GM12878 (cell line): ENCODE measurements at regions not wholly inside any gene's neighbourhood (a gene's known extent, or its start where the extent isn't known, plus 50 kb on each side); places are given as distances from the start of the nearest gene placed in this dataset.

Experiments
- ATAC-seq: fragments of 200-7000 bp; cut with Tn5 transposase; 3 replicates; pipeline ENCODE4 v1.9.1; 2020; ENCODE audit warnings: mild to moderate bottlenecking, moderate library complexity
- BruUV-seq: library from RNA; stranded (reverse); fragments of 400-500 nt; replicated peaks from 2 replicates; lab custom pipeline; 2021; lab: Mats Ljungman, UMichigan
- CTCF ChIA-PET: fragments of 300-600 bp; sonication (Branson Sonifier 250); formaldehyde crosslinking; extraction: SDS; loops from one replicate; lab custom pipeline; 2021; ENCODE audit warnings: inconsistent platforms; lab: Yijun Ruan, JAX
- POLR2A ChIA-PET: fragments of 350-600 bp; formaldehyde crosslinking; extraction: SDS; loops from one replicate; lab custom pipeline; 2021; ENCODE audit warnings: inconsistent platforms; lab: Charles Lee
- RAD21 ChIA-PET: fragments of 300-600 bp; sonication (Branson Sonifier 250); formaldehyde crosslinking; loops from one replicate; lab custom pipeline; 2023; ENCODE audit warnings: antibody characterized with exemption; ENCODE audit not compliant: unreplicated experiment; lab: Charles Lee
- SMC1A ChIA-PET: fragments of 300-600 bp; sonication (Branson Sonifier 250); formaldehyde crosslinking; loops from one replicate; lab custom pipeline; 2023; ENCODE audit not compliant: unreplicated experiment, uncharacterized antibody; lab: Charles Lee
- DNase-seq: peaks from one replicate; pipeline ENCODE4 v3.0.0-alpha.2; 2011; ENCODE audit warnings: low read depth, low spot score
- FAIRE-seq: peaks from 3 replicates; lab custom pipeline; 2011; peaks lifted over from hg19 to GRCh38; lab: Jason Lieb, UNC
- H2AFZ ChIP-seq: 2 replicates; pipeline ENCODE4 v1.6.0; 2011; ENCODE audit warnings: low read depth, low read length, control low read depth; ENCODE audit not compliant: control insufficient read depth
- H3K27ac ChIP-seq: 2 replicates; pipeline ENCODE4 v1.5.1; 2011; ENCODE audit warnings: control low read depth; ENCODE audit not compliant: control insufficient read depth, insufficient read depth
- H3K27me3 ChIP-seq, 2 experiments: replicated peaks in 1 of 2; 2 replicates each; pipeline versions ENCODE4 v1.6.0 to v1.6.1; 2011; ENCODE audit warnings: low read length in 1 of 2; ENCODE audit not compliant: control insufficient read depth in 2 of 2, insufficient read depth in 2 of 2
- H3K36me3 ChIP-seq, 2 experiments: 2 replicates each; pipeline ENCODE4 v1.5.1; 2011; ENCODE audit warnings: low read length in 1 of 2; ENCODE audit not compliant: control insufficient read depth in 2 of 2, insufficient read depth in 2 of 2
- H3K4me1 ChIP-seq: 2 replicates; pipeline ENCODE4 v1.6.1; 2011; ENCODE audit warnings: mild to moderate bottlenecking, low read length, moderate library complexity, mixed read lengths; ENCODE audit not compliant: control insufficient read depth, insufficient read depth
- H3K4me2 ChIP-seq: 2 replicates; pipeline ENCODE4 v1.6.0; 2011; ENCODE audit warnings: control low read depth; ENCODE audit not compliant: control insufficient read depth, insufficient read depth
- H3K4me3 ChIP-seq: fragments of 200-600 bp; sonication (generic); 2 replicates; pipeline ENCODE4 v1.5.1; 2016
- H3K79me2 ChIP-seq: 2 replicates; pipeline ENCODE4 v1.6.0; 2011; ENCODE audit warnings: low read length; ENCODE audit not compliant: control insufficient read depth, insufficient read depth
- H3K9ac ChIP-seq: 2 replicates; pipeline ENCODE4 v1.8.0; 2011; ENCODE audit warnings: low read length, control low read depth, mixed read lengths; ENCODE audit not compliant: control insufficient read depth, insufficient read depth
- H3K9me3 ChIP-seq: replicated peaks from 3 replicates; pipeline ENCODE4 v1.5.1; 2011; ENCODE audit warnings: mild to moderate bottlenecking, low read length; ENCODE audit not compliant: control insufficient read depth, insufficient read depth
- H4K20me1 ChIP-seq: 2 replicates; pipeline ENCODE4 v1.6.0; 2011; ENCODE audit not compliant: control insufficient read depth, insufficient read depth
- BACH1 ChIP-seq: fragments of 450-650 bp; IDR thresholded peaks from 2 replicates; pipeline ENCODE4 v1.6.1; 2017; ENCODE audit warnings: mild to moderate bottlenecking, borderline replicate concordance
- CBFB ChIP-seq: IDR thresholded peaks from 2 replicates; pipeline ENCODE4 v1.6.1; 2016; ENCODE audit warnings: antibody characterized with exemption, low read depth
- HDAC2 ChIP-seq: fragments of 200-600 bp; sonication (generic); IDR thresholded peaks from 2 replicates; pipeline ENCODE4 v1.6.1; 2017
- JUNB ChIP-seq: IDR thresholded peaks from 2 replicates; pipeline ENCODE4 v1.6.1; 2016; ENCODE audit warnings: antibody characterized with exemption, mild to moderate bottlenecking
- MTA2 ChIP-seq: fragments of 450-650 bp; IDR thresholded peaks from 2 replicates; pipeline ENCODE4 v1.6.1; 2016; ENCODE audit warnings: low read depth, mild to moderate bottlenecking, moderate library complexity
- RB1 ChIP-seq: fragments of 450-650 bp; formaldehyde crosslinking; IDR thresholded peaks from 2 replicates; pipeline ENCODE4 v1.6.1; 2017; ENCODE audit warnings: mild to moderate bottlenecking, borderline replicate concordance
- RCOR1 ChIP-seq: conservative IDR thresholded peaks from 2 replicates; pipeline ENCODE4 v1.6.1; 2012; ENCODE audit warnings: low read depth, low read length, improper control_type of control experiment
- ZNF24 ChIP-seq: fragments of 450-650 bp; IDR thresholded peaks from 2 replicates; pipeline ENCODE4 v1.6.1; 2017; ENCODE audit warnings: antibody characterized with exemption, mild to moderate bottlenecking
- whole genome bisulfite sequencing: methylation state at CpG from one replicate; pipeline ENCODE4 v1.1.6; 2016; ENCODE audit warnings: low lambda C conversion rate; ENCODE audit not compliant: insufficient replicate concordance, insufficient coverage; ENCODE audit errors: missing lambda C conversion rate; 5-methylcytosine and 5-hydroxymethylcytosine counted together
- in situ Hi-C: fragments of 300-500 bp; cut with MboI; formaldehyde crosslinking; loops from 9 replicates; pipeline ENCODE4 v1.14.3; 2018; ENCODE audit warnings: mixed read lengths
- intact Hi-C: fragments of 100-400 bp; cut with micrococcal nuclease; formaldehyde crosslinking; loops from one replicate; pipeline ENCODE4 v1.14.2; 2022; ENCODE audit not compliant: unreplicated experiment
- TF ChIP-seq, protein P1 (sequence below): fragments of 450-650 bp; formaldehyde crosslinking; IDR thresholded peaks from 2 replicates; pipeline ENCODE4 v1.4.0; 2022; ENCODE audit warnings: mild to moderate bottlenecking, moderate library complexity
- TF ChIP-seq, protein P2 (sequence below): fragments of 450-650 bp; IDR thresholded peaks from 2 replicates; pipeline ENCODE4 v1.6.1; 2017; ENCODE audit warnings: mild to moderate bottlenecking, moderate library complexity
- TF ChIP-seq, protein P3 (sequence below): fragments of 150-350 bp; IDR thresholded peaks from 2 replicates; pipeline ENCODE4 v1.6.1; 2016; ENCODE audit warnings: low read depth, low read length
- TF ChIP-seq, protein P4 (sequence below): fragments of 150-350 bp; IDR thresholded peaks from 2 replicates; pipeline ENCODE4 v1.6.1; 2014; ENCODE audit warnings: mild to moderate bottlenecking, low read depth, low read length

DNA sequence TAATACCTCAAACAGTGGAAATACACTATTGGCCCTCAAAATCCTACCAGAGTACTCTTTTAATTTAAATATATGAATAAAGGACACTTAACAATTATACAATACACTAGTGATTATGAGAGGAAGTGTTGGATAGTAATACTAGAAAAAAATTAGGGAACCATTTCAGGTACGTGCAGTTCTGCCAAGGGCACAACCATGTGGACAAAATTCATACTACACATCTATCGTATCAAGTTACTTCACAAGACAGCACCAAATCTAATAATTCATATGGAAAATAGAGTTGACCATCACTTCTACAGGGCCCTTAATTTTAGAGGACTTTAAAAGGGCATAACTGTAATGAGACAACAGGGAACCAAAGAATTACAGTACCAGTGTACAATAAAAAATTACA is 69.2 kb upstream of the ZCCHC13 start:
- no peaks in the 10 kb centered on the region for H3K4me1 ChIP-seq
- H3K27ac ChIP-seq: no peak overlapping the region
- no peaks in the 10 kb centered on the region; a peak in 1 of 4 replicates for H3K36me3 ChIP-seq
- POLR2A ChIA-PET: no interaction called here
- intact Hi-C loops (loop anchor here (5.0 kb wide), 3 partner anchors 57 to 317 kb away; no protein-coding TSS in a partner anchor), in situ Hi-C loops (no loop called here)
- H3K4me3 ChIP-seq: no peak overlapping the region
- RAD21 ChIA-PET: no interaction called here
- BruUV-seq: no TSS peak
- DNase-seq (no peak), FAIRE-seq (no peak), ATAC-seq (0 out of 3 replicates have a peak, but pooled peaks have one; percentile 24)
- no peaks in the 10 kb centered on the region for H3K79me2 ChIP-seq
- SMC1A ChIA-PET: interaction anchor here (0.8 to 0.9 kb wide), 2 partner anchors 14 to 160 kb away, joined by 3 read pairs; no protein-coding TSS in a partner anchor
- H3K27me3 ChIP-seq: no peaks in the 10 kb centered on the region
- H3K9ac ChIP-seq: no peak overlapping the region
- H2AFZ ChIP-seq: no peak overlapping the region
- H4K20me1 ChIP-seq: no peaks in the 10 kb centered on the region
- CTCF ChIA-PET: interaction anchor here (1.4 kb wide), 1 partner anchor 109 kb away, joined by 3 read pairs; no protein-coding TSS in a partner anchor
- 68% methylated on average over 2 of the region's 2 CpGs for WGBS
- H3K9me3 ChIP-seq: no peaks in the 10 kb centered on the region
- H3K4me2 ChIP-seq: no peak overlapping the region
- TF ChIP-seq, protein P1, sequence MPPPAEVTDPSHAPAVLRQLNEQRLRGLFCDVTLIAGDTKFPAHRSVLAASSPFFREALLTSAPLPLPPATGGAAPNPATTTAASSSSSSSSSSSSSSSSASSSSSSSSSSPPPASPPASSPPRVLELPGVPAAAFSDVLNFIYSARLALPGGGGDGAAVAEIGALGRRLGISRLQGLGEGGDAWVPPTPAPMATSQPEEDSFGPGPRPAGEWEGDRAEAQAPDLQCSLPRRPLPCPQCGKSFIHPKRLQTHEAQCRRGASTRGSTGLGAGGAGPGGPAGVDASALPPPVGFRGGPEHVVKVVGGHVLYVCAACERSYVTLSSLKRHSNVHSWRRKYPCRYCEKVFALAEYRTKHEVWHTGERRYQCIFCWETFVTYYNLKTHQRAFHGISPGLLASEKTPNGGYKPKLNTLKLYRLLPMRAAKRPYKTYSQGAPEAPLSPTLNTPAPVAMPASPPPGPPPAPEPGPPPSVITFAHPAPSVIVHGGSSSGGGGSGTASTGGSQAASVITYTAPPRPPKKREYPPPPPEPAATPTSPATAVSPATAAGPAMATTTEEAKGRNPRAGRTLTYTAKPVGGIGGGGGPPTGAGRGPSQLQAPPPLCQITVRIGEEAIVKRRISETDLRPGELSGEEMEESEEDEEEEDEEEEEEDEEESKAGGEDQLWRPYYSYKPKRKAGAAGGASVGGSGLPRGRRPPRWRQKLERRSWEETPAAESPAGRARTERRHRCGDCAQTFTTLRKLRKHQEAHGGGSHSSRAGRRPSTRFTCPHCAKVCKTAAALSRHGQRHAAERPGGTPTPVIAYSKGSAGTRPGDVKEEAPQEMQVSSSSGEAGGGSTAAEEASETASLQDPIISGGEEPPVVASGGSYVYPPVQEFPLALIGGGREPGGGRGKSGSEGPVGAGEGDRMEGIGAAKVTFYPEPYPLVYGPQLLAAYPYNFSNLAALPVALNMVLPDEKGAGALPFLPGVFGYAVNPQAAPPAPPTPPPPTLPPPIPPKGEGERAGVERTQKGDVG (CRISPR knock-in tag): no peak
- TF ChIP-seq, protein P2, sequence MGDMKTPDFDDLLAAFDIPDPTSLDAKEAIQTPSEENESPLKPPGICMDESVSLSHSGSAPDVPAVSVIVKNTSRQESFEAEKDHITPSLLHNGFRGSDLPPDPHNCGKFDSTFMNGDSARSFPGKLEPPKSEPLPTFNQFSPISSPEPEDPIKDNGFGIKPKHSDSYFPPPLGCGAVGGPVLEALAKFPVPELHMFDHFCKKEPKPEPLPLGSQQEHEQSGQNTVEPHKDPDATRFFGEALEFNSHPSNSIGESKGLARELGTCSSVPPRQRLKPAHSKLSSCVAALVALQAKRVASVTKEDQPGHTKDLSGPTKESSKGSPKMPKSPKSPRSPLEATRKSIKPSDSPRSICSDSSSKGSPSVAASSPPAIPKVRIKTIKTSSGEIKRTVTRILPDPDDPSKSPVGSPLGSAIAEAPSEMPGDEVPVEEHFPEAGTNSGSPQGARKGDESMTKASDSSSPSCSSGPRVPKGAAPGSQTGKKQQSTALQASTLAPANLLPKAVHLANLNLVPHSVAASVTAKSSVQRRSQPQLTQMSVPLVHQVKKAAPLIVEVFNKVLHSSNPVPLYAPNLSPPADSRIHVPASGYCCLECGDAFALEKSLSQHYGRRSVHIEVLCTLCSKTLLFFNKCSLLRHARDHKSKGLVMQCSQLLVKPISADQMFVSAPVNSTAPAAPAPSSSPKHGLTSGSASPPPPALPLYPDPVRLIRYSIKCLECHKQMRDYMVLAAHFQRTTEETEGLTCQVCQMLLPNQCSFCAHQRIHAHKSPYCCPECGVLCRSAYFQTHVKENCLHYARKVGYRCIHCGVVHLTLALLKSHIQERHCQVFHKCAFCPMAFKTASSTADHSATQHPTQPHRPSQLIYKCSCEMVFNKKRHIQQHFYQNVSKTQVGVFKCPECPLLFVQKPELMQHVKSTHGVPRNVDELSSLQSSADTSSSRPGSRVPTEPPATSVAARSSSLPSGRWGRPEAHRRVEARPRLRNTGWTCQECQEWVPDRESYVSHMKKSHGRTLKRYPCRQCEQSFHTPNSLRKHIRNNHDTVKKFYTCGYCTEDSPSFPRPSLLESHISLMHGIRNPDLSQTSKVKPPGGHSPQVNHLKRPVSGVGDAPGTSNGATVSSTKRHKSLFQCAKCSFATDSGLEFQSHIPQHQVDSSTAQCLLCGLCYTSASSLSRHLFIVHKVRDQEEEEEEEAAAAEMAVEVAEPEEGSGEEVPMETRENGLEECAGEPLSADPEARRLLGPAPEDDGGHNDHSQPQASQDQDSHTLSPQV: no peak
- TF ChIP-seq MTA2 (no peak), JUNB (no peak), RCOR1 (no peak), CBFB (no peak), HDAC2 (no peak), ZNF24 (no peak), BACH1 (no peak), RB1 (no peak)
- TF ChIP-seq, protein P3, sequence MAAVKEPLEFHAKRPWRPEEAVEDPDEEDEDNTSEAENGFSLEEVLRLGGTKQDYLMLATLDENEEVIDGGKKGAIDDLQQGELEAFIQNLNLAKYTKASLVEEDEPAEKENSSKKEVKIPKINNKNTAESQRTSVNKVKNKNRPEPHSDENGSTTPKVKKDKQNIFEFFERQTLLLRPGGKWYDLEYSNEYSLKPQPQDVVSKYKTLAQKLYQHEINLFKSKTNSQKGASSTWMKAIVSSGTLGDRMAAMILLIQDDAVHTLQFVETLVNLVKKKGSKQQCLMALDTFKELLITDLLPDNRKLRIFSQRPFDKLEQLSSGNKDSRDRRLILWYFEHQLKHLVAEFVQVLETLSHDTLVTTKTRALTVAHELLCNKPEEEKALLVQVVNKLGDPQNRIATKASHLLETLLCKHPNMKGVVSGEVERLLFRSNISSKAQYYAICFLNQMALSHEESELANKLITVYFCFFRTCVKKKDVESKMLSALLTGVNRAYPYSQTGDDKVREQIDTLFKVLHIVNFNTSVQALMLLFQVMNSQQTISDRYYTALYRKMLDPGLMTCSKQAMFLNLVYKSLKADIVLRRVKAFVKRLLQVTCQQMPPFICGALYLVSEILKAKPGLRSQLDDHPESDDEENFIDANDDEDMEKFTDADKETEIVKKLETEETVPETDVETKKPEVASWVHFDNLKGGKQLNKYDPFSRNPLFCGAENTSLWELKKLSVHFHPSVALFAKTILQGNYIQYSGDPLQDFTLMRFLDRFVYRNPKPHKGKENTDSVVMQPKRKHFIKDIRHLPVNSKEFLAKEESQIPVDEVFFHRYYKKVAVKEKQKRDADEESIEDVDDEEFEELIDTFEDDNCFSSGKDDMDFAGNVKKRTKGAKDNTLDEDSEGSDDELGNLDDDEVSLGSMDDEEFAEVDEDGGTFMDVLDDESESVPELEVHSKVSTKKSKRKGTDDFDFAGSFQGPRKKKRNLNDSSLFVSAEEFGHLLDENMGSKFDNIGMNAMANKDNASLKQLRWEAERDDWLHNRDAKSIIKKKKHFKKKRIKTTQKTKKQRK: no peak
- TF ChIP-seq, protein P4, sequence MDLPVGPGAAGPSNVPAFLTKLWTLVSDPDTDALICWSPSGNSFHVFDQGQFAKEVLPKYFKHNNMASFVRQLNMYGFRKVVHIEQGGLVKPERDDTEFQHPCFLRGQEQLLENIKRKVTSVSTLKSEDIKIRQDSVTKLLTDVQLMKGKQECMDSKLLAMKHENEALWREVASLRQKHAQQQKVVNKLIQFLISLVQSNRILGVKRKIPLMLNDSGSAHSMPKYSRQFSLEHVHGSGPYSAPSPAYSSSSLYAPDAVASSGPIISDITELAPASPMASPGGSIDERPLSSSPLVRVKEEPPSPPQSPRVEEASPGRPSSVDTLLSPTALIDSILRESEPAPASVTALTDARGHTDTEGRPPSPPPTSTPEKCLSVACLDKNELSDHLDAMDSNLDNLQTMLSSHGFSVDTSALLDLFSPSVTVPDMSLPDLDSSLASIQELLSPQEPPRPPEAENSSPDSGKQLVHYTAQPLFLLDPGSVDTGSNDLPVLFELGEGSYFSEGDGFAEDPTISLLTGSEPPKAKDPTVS: no peak
